Panc1 (cell line): ENCODE measurements at regions not wholly inside any gene's neighbourhood (a gene's known extent, or its start where the extent isn't known, plus 50 kb on each side); places are given as distances from the start of the nearest gene placed in this dataset.

Source experiments
- POLR2AphosphoS5 ChIP-seq: IDR thresholded peaks from 2 replicates; pipeline ENCODE4 v1.6.1; 2012; ENCODE audit warnings: mild to moderate bottlenecking, low read depth, low read length, moderate library complexity
- TCF7L2 ChIP-seq: IDR thresholded peaks from 2 replicates; pipeline ENCODE4 v1.6.1; 2011; ENCODE audit warnings: mild to moderate bottlenecking, low read depth, low read length, inconsistent platforms
- TF ChIP-seq, protein P1 (sequence below): fragments of 450-650 bp; IDR thresholded peaks from 2 replicates; pipeline ENCODE4 v1.5.1; 2017; ENCODE audit warnings: mild to moderate bottlenecking

DNA sequence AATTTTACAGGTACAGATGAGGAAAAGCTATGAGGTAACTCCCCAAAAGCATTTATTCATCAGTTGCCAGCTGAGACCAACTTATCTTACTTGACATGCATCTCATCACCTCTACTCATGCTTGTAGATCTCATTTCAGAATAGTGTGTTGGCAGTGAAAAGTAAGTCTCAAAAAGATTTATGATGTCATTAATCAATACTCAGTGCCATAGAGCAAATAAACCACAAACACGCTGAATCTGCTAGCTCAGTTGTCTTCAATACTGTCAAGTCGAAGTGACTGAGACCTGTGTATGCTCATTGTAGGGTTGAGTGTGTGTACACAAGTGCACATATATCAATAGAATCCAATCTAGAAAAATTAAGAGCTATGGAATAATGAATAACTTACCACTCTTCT, 413.5 kb downstream of the CNTN3 start:
- TF ChIP-seq, protein P1, sequence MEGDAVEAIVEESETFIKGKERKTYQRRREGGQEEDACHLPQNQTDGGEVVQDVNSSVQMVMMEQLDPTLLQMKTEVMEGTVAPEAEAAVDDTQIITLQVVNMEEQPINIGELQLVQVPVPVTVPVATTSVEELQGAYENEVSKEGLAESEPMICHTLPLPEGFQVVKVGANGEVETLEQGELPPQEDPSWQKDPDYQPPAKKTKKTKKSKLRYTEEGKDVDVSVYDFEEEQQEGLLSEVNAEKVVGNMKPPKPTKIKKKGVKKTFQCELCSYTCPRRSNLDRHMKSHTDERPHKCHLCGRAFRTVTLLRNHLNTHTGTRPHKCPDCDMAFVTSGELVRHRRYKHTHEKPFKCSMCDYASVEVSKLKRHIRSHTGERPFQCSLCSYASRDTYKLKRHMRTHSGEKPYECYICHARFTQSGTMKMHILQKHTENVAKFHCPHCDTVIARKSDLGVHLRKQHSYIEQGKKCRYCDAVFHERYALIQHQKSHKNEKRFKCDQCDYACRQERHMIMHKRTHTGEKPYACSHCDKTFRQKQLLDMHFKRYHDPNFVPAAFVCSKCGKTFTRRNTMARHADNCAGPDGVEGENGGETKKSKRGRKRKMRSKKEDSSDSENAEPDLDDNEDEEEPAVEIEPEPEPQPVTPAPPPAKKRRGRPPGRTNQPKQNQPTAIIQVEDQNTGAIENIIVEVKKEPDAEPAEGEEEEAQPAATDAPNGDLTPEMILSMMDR, result no peak
- TF ChIP-seq POLR2AphosphoS5 (no peak), TCF7L2 (no peak)
